ENCODE measurements at regions not wholly inside any gene's neighbourhood (a gene's known extent, or its start where the extent isn't known, plus 50 kb on each side); places are given as distances from the start of the nearest gene placed in this dataset.
"Not testable (repeated sequence)": the region's sequence is repeated elsewhere in the genome, so short reads cannot be mapped to it uniquely, and the experiment has no call there.

- DNase-seq: no peak
These were observed 141.6 kb upstream of the RIOK3 start for GRCh38 chr18:23311351-23312121.

- no peak for DNase-seq
These were observed 139.7 kb upstream of the RIOK3 start for GRCh38 chr18:23313379-23313778.

- no peak for DNase-seq
These were observed 138.4 kb upstream of the RIOK3 start for GRCh38 chr18:23314672-23315071.

- DNase-seq: no peak
These were observed 136.8 kb upstream of the RIOK3 start for GRCh38 chr18:23316316-23316715.

GRCh38 chr18:23316988-23317387 is 136.1 kb upstream of the RIOK3 start:
- no peak for DNase-seq

GRCh38 chr18:23317975-23318675 is 135.0 kb upstream of the RIOK3 start:
- no peak for DNase-seq

GRCh38 chr18:23320709-23321236 is 132.3 kb upstream of the RIOK3 start:
- DNase-seq: no peak

GRCh38 chr18:23321996-23322395 is 131.1 kb upstream of the RIOK3 start:
- DNase-seq: no peak

- DNase-seq: no peak
These were observed 128.9 kb upstream of the RIOK3 start for GRCh38 chr18:23324056-23324811.

- no peak for DNase-seq
These were observed 128.2 kb upstream of the RIOK3 start for GRCh38 chr18:23324861-23325260.

GRCh38 chr18:23329671-23330070 is 123.4 kb upstream of the RIOK3 start:
- DNase-seq: not testable (repeated sequence)

- DNase-seq: no peak
These were observed 122.7 kb upstream of the RIOK3 start for GRCh38 chr18:23330423-23330822.

GRCh38 chr18:23331091-23331920 is 121.8 kb upstream of the RIOK3 start:
- no peak for DNase-seq

GRCh38 chr18:23332356-23332755 is 120.7 kb upstream of the RIOK3 start:
- no peak for DNase-seq

GRCh38 chr18:23333827-23334226 is 119.3 kb upstream of the RIOK3 start:
- no peak for DNase-seq

GRCh38 chr18:23334569-23334968 is 118.5 kb upstream of the RIOK3 start:
- no peak for DNase-seq

GRCh38 chr18:23336101-23336500 is 117.0 kb upstream of the RIOK3 start:
- DNase-seq: no peak

- no peak for DNase-seq
These were observed 115.3 kb upstream of the RIOK3 start for GRCh38 chr18:23337599-23338444.

GRCh38 chr18:23340661-23341060 is 112.4 kb upstream of the RIOK3 start:
- no peak for DNase-seq

- no peak for DNase-seq
These were observed 111.7 kb upstream of the RIOK3 start for GRCh38 chr18:23341383-23341782.

- no peak for DNase-seq
These were observed 111.1 kb upstream of the RIOK3 start for GRCh38 chr18:23341983-23342382.

GRCh38 chr18:23342506-23342905 is 110.6 kb upstream of the RIOK3 start:
- no peak for DNase-seq
